ENCODE measurements at regions not wholly inside any gene's neighbourhood (a gene's known extent, or its start where the extent isn't known, plus 50 kb on each side); places are given as distances from the start of the nearest gene placed in this dataset.

GRCh38 chr11:103727262-103727661, 309.2 kb upstream of the DDI1 start:
- TF ChIP-seq CTCF (IDR thresholded peaks at IDR 0.05; ENCODE audit: extremely low read depth in 1 of 2, insufficient read depth in 1 of 2, low read depth in 1 of 2, low read length in 2 of 2) (no peak), EZH2 (IDR thresholded peaks at IDR 0.05; ENCODE audit: borderline replicate concordance, low read depth, low read length, severe bottlenecking) (no peak), MYC (IDR thresholded peaks at IDR 0.05; ENCODE audit: low read depth, low read length) (no peak)
